ENCODE measurements at regions not wholly inside any gene's neighbourhood (a gene's known extent, or its start where the extent isn't known, plus 50 kb on each side); places are given as distances from the start of the nearest gene placed in this dataset.

GRCh38 chr10:8588135-8588534, 533.6 kb downstream of the GATA3 start:
- dilution Hi-C loops (cut with HindIII; ENCODE audit: low sequenced_read_pairs, unreplicated experiment): no loop called here
- no TSS peak for BruUV-seq (replicated peaks)
- ATAC-seq (ENCODE audit: low read depth): no peak

More at GRCh38 chr10:8588135-8588534, 533.6 kb downstream of the GATA3 start:
- no peak overlapping the region for H4K5ac ChIP-seq (ENCODE audit: low read depth, low read length)
- ChIA-PET POLR2A (ENCODE audit: unreplicated experiment) (no interaction called here), CTCF (no interaction called here)
- no peak overlapping the region for H4K91ac ChIP-seq (ENCODE audit: insufficient read depth, low read depth, low read length)
- no peak overlapping the region for H3K23ac ChIP-seq (ENCODE audit: low read depth, low read length)
- TF ChIP-seq FOS (IDR thresholded peaks at IDR 0.05; ENCODE audit: low read depth, low read length) (no peak), USF2 (IDR thresholded peaks at IDR 0.05; ENCODE audit: low read depth, low read length) (no peak), CEBPB (IDR thresholded peaks at IDR 0.05; ENCODE audit: low read depth, low read length) (no peak), RFX5 (IDR thresholded peaks at IDR 0.05; ENCODE audit: low read depth, low read length) (no peak), MAZ (IDR thresholded peaks at IDR 0.05; ENCODE audit: borderline replicate concordance, low read depth, low read length) (no peak), ELK1 (IDR thresholded peaks at IDR 0.05; ENCODE audit: borderline replicate concordance, low read depth, low read length) (no peak), MXI1 (IDR thresholded peaks at IDR 0.05; ENCODE audit: borderline replicate concordance, low read depth, low read length) (no peak), BHLHE40 (IDR thresholded peaks at IDR 0.05; ENCODE audit: low read depth, low read length) (no peak), SMC3 (IDR thresholded peaks at IDR 0.05; ENCODE audit: low read depth, low read length) (no peak), NFE2L2 (IDR thresholded peaks at IDR 0.05; ENCODE audit: low read depth, low read length) (no peak), POLR2A (IDR thresholded peaks at IDR 0.05; ENCODE audit: low read depth, low read length) (no peak), RAD21 (IDR thresholded peaks at IDR 0.05; ENCODE audit: low read length) (no peak), RCOR1 (IDR thresholded peaks at IDR 0.05; ENCODE audit: insufficient replicate concordance, low read length) (no peak), CHD1 (IDR thresholded peaks at IDR 0.05; ENCODE audit: low read depth, low read length) (no peak), MAFK (IDR thresholded peaks at IDR 0.05; ENCODE audit: low read depth, low read length) (no peak), CTCF (conservative IDR thresholded peaks at IDR 0.05; ENCODE audit: low read depth, low read length) (no peak)
- no peak overlapping the region for H3K9ac ChIP-seq (ENCODE audit: low read depth, low read length)
- in situ Hi-C loops (cut with MboI; ENCODE audit: low sequenced_read_pairs): no loop called here
- H2BK5ac ChIP-seq (ENCODE audit: low read depth, low read length, poor library complexity, severe bottlenecking): no peak overlapping the region
- H2BK15ac ChIP-seq (ENCODE audit: low read depth, low read length): no peak overlapping the region
- H2BK20ac ChIP-seq (ENCODE audit: low read depth, low read length): no peak overlapping the region
- no peaks in the 10 kb centered on the region for H3K4me1 ChIP-seq (ENCODE audit: control insufficient read depth, insufficient read depth, low read length)
- H3K27me3 ChIP-seq (ENCODE audit: control insufficient read depth, insufficient read depth, low read length): no peaks in the 10 kb centered on the region
- no peaks in the 10 kb centered on the region for H4K20me1 ChIP-seq (ENCODE audit: insufficient read depth, low read length)
- H3K18ac ChIP-seq (ENCODE audit: low read depth, low read length): no peak overlapping the region
- H2AK9ac ChIP-seq (replicated peaks; ENCODE audit: low read depth, low read length, poor library complexity): no peak overlapping the region
- H3K79me1 ChIP-seq (ENCODE audit: low read depth in 1 of 2, low read length in 2 of 2): no peaks in the 10 kb centered on the region
- intact Hi-C loops (cut with micrococcal nuclease): no loop called here
- H3K14ac ChIP-seq (replicated peaks; ENCODE audit: low read depth, low read length): no peak overlapping the region
- no peaks in the 10 kb centered on the region for H3K36me3 ChIP-seq (ENCODE audit: control insufficient read depth, insufficient read depth, low read length)
- no CpG with 5 or more reads among the region's 3 CpGs for WGBS, 2 experiments (ENCODE audit: extremely low coverage in 2 of 2, insufficient read length in 1 of 2)
- H2AFZ ChIP-seq (replicated peaks; ENCODE audit: low read length, poor library complexity): no peak overlapping the region
- no peak overlapping the region for H2AK5ac ChIP-seq (ENCODE audit: low read depth, low read length)
- no peak overlapping the region for H4K8ac ChIP-seq (ENCODE audit: low read depth in 2 of 2, low read length in 2 of 2)
- H3K4me2 ChIP-seq (ENCODE audit: low read depth, low read length): no peak overlapping the region
- no peaks in the 10 kb centered on the region for H3K9me1 ChIP-seq (ENCODE audit: insufficient read depth, low read length)
- H3K4me3 ChIP-seq (ENCODE audit: insufficient read depth, low read depth, low read length): no peak overlapping the region
- H3K56ac ChIP-seq (ENCODE audit: extremely low read depth, insufficient read depth, low read length): no peak overlapping the region
- no peak overlapping the region for H3K27ac ChIP-seq (ENCODE audit: insufficient read depth, low read length)
- H3K9me3 ChIP-seq (ENCODE audit: control insufficient read depth, insufficient read depth, low read length): peaks cover 5% of the 10 kb centered on the region
- H2BK120ac ChIP-seq (ENCODE audit: low read depth, low read length): no peak overlapping the region
- DNase-seq: no peak
- H3K4ac ChIP-seq (ENCODE audit: low read depth, low read length): no peak overlapping the region

All from IMR-90 (cell line).